Effector memory CD4-positive, alpha-beta T cell (primary cell): ENCODE measurements at regions not wholly inside any gene's neighbourhood (a gene's known extent, or its start where the extent isn't known, plus 50 kb on each side); places are given as distances from the start of the nearest gene placed in this dataset.
"Not testable (repeated sequence)": the region's sequence is repeated elsewhere in the genome, so short reads cannot be mapped to it uniquely, and the experiment has no call there.

Experiments used
- DNase-seq, 3 donors: peaks; one replicate each; pipeline ENCODE4 v3.0.0-alpha.2; 2020
- H3K27ac ChIP-seq: 2 replicates; pipeline ENCODE4 v1.7.0; 2013; ENCODE audit warnings: mild to moderate bottlenecking, low read length, moderate library complexity; ENCODE audit not compliant: insufficient read depth, poor library complexity, severe bottlenecking
- H3K27me3 ChIP-seq: replicated peaks from 2 replicates; pipeline ENCODE4 v1.7.0; 2013; ENCODE audit warnings: mild to moderate bottlenecking, low read length; ENCODE audit not compliant: insufficient read depth, control insufficient read depth, poor library complexity, severe bottlenecking
- H3K36me3 ChIP-seq: 2 replicates; pipeline ENCODE4 v1.7.0; 2013; ENCODE audit warnings: mild to moderate bottlenecking, low read length, moderate library complexity; ENCODE audit not compliant: control insufficient read depth, insufficient read depth
- H3K4me1 ChIP-seq: 2 replicates; pipeline ENCODE4 v1.7.0; 2013; ENCODE audit warnings: low read length, mild to moderate bottlenecking; ENCODE audit not compliant: control insufficient read depth, insufficient read depth, poor library complexity, severe bottlenecking
- H3K4me3 ChIP-seq: 2 replicates; pipeline ENCODE4 v1.7.0; 2013; ENCODE audit warnings: low read length, low read depth, mild to moderate bottlenecking; ENCODE audit not compliant: insufficient read depth, poor library complexity, severe bottlenecking
- H3K9me3 ChIP-seq: 2 replicates; pipeline ENCODE4 v1.7.0; 2013; ENCODE audit warnings: mild to moderate bottlenecking, low read length, moderate library complexity; ENCODE audit not compliant: control insufficient read depth

DNA sequence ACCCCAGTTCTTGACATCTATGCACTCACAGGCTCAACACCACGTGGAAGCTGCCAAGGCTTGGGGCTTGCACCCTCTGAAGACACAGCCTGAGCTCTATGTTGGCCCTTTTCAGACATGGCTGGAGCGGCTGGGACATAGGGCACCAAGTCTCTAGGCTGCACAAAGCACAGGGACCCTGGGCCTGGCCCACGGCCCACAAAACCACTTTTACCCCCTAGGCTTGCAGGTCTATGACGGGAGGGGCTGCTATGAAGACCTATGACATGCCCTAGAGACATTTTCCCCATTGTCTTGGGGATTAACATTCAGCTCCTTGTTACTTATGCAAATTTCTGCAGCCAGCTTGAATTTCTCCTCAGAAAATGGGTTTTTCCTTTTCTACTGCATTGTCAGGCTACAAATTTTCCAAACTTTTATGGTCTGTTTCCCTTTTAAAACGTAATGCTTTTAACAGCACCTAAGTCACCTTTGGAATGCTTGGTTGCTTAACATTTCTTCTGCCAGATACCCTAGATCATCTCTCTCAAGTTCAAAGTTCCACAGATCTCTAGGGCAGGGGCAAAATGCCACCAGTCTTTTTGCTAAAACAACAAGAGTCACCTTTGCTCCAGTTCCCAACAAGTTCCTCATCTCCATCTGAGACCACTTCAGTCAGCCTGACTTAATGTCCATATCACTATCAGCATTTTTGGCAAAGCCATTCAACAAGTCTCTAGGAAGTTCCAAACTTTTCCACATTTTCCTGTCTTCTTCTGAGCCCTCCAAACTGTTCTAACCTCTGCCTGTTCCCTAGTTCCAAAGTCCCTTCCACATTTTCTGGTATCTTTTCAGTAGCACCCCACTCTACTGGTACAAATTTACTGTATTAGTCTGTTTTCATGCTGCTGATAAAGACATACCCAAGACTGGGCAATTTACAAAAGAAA lies 232.1 kb upstream of the IL12A start:
- H3K4me3 ChIP-seq, H3K9me3 ChIP-seq, H3K36me3 ChIP-seq, H3K27me3 ChIP-seq, DNase-seq, H3K27ac ChIP-seq, H3K4me1 ChIP-seq: not testable (repeated sequence)

DNA sequence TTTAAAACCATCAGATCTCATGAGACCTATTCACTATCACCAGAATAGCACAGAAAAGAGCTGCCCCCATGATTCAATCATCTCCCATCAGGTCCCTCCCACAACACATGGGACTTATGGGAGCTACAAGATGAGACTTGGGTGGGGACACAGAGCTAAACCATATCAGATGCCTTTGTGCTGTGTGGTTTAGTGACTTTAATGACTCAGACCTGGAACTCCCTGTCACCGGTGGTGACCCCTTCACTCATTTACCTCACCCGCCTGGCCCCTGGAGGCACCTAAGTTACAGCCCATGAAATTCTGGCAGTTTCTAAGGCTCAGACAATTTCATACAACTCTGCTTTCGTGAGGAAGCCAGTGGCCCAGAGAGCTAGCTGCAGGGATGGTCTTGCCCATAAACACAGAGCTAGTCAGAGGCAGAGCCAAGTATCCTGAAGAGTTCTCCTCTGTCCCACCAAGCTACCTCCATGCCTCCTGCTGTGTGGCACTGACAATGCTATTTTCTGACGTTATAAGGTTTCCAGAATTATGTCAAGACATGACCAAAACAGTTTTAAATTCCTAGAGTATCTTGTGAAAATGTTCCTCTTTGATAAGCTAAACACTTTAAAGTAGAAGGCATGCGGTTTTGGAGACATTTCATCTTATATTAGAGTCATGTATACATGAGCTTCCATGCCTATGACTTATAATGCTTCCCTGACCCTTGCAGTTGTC lies 231.1 kb upstream of the IL12A start:
- Histone ChIP-seq H3K36me3 (no peaks in the 10 kb centered on the region), H3K4me1 (no peaks in the 10 kb centered on the region), H3K27ac (no peak overlapping the region), H3K9me3 (no peaks in the 10 kb centered on the region), H3K4me3 (no peak overlapping the region), H3K27me3 (no peaks in the 10 kb centered on the region)
- DNase-seq, result no peak

DNA sequence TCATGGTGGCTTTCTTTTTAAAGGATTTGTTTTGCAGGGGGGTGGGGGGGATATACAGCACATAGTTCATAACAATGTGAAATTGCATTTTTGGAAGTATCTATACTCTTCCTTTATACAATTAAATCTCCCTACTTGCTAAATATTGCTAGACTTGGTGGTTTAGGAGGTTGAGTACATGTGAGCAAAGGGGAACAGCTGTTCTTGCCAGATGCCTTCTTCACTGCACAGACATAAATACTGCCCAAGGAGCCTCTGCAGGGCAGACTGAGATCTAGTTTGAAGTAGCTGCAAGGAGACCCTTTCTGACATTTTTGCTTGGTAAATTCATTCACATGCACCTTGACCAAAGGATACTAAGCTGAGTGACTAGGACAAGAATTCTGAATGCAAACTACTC lies 228.6 kb upstream of the IL12A start:
- no peak overlapping the region for H3K27ac ChIP-seq
- DNase-seq, result no peak
- H3K9me3 ChIP-seq, result no peaks in the 10 kb centered on the region
- no peaks in the 10 kb centered on the region for H3K36me3 ChIP-seq
- no peak overlapping the region for H3K4me3 ChIP-seq
- peaks cover 10% of the 10 kb centered on the region for H3K27me3 ChIP-seq
- H3K4me1 ChIP-seq, result no peaks in the 10 kb centered on the region

DNA sequence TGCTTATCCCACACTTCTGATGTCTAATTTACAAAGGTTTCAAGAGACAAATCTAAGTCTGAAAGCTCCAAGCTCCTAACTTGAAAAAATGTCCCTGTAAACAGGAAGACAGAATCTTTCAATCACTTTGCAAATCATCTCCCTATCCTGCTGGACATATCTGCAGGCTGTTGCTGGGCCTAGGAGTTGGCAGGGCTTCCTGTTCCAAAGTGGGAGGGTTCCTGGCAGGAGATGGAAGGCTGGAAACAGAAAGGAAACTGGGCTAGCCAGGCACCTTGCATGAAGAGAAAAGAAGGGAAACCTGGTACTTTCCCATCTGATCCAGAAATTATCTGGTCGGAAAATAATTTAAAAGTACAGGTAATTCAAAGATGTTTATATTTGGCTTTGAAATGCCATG lies 227.3 kb upstream of the IL12A start:
- Histone ChIP-seq H3K36me3 (no peaks in the 10 kb centered on the region), H3K4me1 (no peaks in the 10 kb centered on the region), H3K9me3 (no peaks in the 10 kb centered on the region), H3K27me3 (peaks cover 12% of the 10 kb centered on the region), H3K4me3 (no peak overlapping the region), H3K27ac (no peak overlapping the region)
- DNase-seq, result no peak

DNA sequence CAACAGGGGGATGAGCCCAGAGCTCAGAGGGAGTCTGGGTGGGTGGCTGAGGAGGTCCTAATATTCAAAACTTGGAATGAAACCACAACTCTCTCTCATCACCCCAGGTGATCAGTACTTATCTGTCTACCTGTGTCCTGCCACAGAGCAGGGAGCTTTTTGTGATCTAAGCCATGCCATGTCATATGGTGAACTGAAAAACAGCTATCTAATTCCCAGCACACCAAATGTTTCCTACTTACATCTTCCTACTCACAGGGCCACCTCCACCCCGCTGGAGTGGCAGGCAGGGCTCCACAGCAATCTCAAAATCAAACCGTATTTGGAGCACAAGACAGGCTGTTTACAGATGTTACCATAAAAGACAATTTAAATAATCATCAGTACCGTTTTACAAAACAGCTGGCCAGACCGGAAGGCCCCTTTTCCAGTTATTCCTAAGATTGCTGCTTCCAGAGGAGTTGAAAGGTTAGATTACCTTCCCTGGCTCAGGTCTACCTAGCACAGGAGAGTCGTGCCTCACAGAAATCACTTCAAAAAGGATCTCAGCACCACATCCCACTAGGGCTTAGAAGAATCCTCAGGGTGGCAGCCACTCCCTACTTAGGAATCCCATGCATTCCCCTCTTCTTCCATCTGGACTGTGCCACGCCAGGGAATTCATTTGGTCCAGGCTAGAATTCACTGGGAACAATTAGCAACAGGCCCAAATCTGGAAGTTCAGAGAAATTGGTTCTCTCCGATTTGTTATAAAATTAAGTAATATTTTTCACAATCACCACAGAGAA lies 226.6 kb upstream of the IL12A start:
- H3K27ac ChIP-seq, result no peak overlapping the region
- H3K9me3 ChIP-seq, result no peaks in the 10 kb centered on the region
- H3K4me3 ChIP-seq, result no peak overlapping the region
- no peaks in the 10 kb centered on the region for H3K36me3 ChIP-seq
- H3K4me1 ChIP-seq, result no peaks in the 10 kb centered on the region
- DNase-seq, result no peak
- peaks cover 12% of the 10 kb centered on the region for H3K27me3 ChIP-seq

DNA sequence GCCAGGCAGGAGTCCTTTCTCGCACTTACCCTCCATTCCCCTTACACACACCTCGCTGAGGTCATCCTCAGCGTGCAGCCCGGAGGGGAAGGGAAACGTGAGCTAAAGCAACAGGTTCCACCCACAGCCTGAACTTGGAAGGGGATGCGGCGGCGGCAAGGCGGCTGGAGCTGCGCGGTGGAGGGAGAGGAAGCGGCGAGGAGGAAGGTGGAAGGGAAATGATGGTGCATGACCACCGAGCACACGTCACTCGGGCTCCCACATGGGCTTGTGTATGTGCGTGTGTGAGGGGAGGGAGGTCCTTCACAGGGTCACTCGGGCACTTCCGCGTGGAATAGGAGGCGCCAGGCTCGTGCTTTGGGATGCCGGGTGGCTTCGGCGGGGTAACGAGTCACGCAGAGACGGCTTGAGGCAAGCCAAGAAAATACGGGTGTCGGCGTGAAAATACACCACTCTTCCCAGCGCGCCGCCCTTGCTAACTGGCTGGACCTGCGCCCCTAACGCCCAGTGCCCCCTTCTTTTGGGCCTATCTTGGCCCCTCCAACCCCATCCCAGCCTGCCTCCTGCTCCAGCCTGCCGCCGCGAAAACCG lies 225.5 kb upstream of the IL12A start:
- no peak overlapping the region for H3K27ac ChIP-seq
- no peaks in the 10 kb centered on the region for H3K36me3 ChIP-seq
- H3K4me1 ChIP-seq, result no peaks in the 10 kb centered on the region
- no peak for DNase-seq
- H3K9me3 ChIP-seq, result no peaks in the 10 kb centered on the region
- peak overlapping the region; percentile 32 for H3K4me3 ChIP-seq
- H3K27me3 ChIP-seq, result peaks cover 12% of the 10 kb centered on the region

DNA sequence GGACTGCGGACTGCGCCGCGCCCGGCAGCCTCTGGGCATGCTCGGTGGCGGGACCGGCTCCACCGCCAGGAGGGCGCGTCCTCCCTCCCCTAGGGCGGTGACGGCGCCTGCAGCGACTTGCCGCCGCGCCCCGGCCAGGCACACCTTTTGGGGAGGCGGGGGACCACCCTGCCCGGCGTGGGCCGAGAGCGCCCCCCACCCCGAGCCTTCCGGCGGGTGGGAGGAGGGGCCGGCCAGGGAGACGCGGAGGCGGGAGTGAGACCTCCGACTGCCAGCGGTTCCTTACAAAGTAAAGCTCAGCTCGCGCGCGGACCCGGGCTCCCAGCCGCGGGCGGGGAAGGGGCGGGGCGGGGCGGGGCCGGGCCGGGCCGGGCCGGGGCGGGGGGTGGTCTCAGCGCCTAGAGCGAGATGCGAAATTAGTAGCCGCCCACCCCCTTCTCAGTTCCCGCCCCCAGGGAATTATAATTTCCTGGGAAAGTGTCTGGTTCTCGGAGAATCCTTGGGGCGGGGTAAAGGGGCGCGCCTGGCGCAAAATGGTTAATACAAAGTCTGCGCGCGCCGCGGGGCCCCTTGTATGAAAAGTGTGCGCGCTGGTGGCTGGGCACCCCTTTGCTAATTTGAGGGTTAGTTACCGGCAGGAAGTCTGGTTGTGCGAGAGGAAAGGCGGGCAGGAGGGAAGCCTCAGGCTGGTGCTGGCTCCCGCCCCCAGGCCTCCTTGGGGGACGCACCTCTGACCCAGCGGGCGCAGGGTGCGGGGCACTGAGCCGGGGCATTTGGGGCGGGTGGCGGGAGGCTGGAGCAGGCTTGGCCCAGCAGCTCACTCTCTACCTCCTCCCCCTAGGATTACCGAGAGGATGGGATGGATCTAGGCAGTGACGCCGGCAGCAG lies 224.8 kb upstream of the IL12A start:
- Histone ChIP-seq H3K4me1 (no peaks in the 10 kb centered on the region), H3K9me3 (no peaks in the 10 kb centered on the region), H3K27ac (no peak overlapping the region), H3K36me3 (no peaks in the 10 kb centered on the region), H3K27me3 (peaks cover 12% of the 10 kb centered on the region), H3K4me3 (peak overlapping the region; percentile 32)
- no peak for DNase-seq

DNA sequence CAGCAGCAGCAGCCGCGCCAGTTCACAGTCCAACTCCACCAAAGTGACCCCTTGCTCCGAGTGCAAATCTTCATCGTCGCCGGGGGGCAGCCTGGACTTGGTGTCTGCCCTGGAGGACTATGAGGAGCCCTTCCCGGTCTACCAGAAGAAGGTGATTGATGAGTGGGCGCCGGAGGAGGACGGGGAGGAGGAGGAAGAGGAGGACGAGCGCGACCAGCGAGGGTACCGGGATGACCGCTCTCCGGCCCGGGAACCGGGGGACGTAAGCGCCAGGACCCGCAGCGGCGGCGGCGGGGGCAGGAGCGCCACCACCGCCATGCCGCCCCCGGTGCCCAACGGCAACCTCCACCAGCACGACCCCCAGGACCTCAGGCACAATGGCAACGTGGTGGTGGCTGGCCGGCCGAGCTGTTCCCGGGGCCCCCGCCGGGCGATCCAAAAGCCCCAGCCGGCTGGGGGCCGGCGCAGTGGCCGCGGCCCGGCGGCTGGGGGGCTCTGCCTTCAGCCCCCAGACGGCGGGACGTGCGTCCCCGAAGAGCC lies 224.1 kb upstream of the IL12A start:
- H3K27me3 ChIP-seq, result peaks cover 12% of the 10 kb centered on the region
- H3K4me3 ChIP-seq, result peak overlapping the region; percentile 8
- no peaks in the 10 kb centered on the region for H3K4me1 ChIP-seq
- H3K9me3 ChIP-seq, result no peaks in the 10 kb centered on the region
- H3K36me3 ChIP-seq, result no peaks in the 10 kb centered on the region
- DNase-seq, result no peak
- H3K27ac ChIP-seq, result no peak overlapping the region
